LNCAP (cell line): ENCODE measurements at regions not wholly inside any gene's neighbourhood (a gene's known extent, or its start where the extent isn't known, plus 50 kb on each side); places are given as distances from the start of the nearest gene placed in this dataset.

ENCODE experiments used
- CTCF ChIP-seq: fragments of 450-650 bp; IDR thresholded peaks from 2 replicates; pipeline ENCODE4 v1.5.1; 2017; ENCODE audit warnings: mild to moderate bottlenecking

- TF ChIP-seq CTCF: no peak
Observed at GRCh38 chr10:53716156-53716555, 943.6 kb upstream of the MBL2 start.

- no peak for TF ChIP-seq CTCF
Observed at GRCh38 chr10:53713431-53713830, 940.8 kb upstream of the MBL2 start.

GRCh38 chr10:53702489-53702888 lies 929.9 kb upstream of the MBL2 start:
- no peak for TF ChIP-seq CTCF

- no peak for TF ChIP-seq CTCF
Observed at GRCh38 chr10:53701213-53701612, 928.6 kb upstream of the MBL2 start.

- no peak for TF ChIP-seq CTCF
Observed at GRCh38 chr10:53700278-53700677, 927.7 kb upstream of the MBL2 start.

GRCh38 chr10:53699684-53700083 lies 927.1 kb upstream of the MBL2 start:
- TF ChIP-seq CTCF: no peak

GRCh38 chr10:53699231-53699630 lies 926.6 kb upstream of the MBL2 start:
- TF ChIP-seq CTCF: no peak

- TF ChIP-seq CTCF: no peak
Observed at GRCh38 chr10:53697038-53697437, 924.5 kb upstream of the MBL2 start.
